NCI-H2227 (cell line): ENCODE measurements at regions not wholly inside any gene's neighbourhood (a gene's known extent, or its start where the extent isn't known, plus 50 kb on each side); places are given as distances from the start of the nearest gene placed in this dataset.

Experiments used
- DNase-seq: peaks from one replicate; lab custom pipeline; 2025; ENCODE audit not compliant: unreplicated experiment; lab: John Stamatoyannopoulos, UW

DNA sequence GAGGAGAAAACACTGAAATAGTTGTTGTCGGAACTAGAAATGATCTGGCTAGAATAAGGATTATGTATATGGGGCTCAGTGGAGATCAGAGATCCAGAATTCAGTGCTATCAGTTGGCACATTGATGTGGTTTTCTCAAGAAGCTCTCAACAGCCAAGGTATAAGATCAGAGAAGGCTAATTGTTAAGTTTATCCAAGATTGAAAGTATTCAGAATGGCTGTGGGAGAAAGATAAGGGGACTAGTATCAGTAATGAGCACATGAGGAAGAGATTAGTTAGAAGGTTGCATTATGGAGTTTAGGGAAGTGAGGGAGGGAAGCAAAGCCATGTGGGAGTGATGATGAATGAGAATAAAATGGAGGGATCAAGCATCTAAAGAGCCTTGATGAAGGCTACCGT lies 128.1 kb upstream of the MIS18BP1 start:
- DNase-seq: no peak

DNA sequence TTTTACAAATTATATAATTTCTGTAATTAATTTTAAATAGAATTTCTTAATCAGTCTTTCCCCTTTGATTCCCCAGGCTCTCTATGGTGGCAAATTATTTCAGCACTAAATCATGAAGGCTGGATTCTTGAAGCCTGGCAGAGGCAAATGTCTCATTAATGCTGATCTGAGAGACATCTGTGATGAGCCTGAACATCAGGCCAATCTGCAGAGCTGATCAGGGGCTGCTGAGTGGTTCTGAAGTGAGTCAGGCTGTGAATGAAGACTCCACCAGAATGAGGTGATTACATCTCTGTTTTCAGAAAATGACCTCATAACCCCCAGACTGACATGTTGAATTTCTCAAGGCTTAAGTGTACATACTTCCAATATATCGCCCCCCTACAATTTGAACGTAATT lies 124.2 kb upstream of the MIS18BP1 start:
- no peak for DNase-seq

DNA sequence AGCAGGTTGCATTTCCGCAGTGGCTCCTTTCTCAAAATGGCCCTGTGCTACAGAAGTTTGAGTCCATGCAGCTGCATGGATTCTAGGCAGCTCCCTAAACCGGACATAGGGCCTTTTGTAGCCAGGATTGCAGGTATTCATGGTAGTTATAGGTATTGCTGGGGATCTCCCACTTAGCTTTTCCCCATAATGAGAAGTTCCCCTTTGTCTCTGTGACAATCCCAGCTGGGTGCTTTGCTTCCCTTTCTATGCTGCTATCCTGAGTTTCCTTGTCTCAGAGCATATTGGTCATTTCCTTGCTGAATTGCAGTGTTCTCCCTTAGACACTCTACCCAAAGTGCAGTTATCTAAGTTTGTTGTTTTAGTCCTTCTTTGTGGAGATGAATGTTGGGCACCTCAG lies 120.9 kb upstream of the MIS18BP1 start:
- DNase-seq: no peak

DNA sequence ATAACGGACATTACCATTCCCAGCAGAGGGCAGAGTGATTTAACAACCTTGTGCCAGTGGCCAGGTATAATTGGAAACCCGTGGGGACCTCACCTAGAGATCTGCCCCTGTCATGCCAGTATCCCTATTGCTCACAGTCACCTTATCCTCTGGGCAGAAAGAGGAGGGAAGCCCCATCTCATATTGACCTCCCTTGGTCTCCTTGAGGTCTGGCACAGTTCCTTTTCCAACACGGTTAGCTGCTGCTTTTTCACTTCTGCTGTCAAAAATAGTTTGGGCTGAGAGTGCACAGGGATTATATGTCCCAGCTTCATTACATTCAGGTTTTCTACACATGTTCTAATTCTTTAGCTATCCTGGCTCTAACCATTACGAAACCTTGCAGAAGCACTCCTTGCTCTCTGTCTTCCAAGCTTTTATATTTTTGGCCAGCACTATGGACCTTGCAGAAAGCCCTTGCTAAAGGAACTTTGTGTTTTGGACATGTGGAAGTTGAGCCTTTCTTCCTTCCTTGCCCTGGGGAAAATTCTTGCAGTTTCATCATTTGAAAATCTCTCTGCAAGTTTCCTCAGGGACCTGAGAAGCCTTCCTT lies 111.7 kb upstream of the MIS18BP1 start:
- no peak for DNase-seq

DNA sequence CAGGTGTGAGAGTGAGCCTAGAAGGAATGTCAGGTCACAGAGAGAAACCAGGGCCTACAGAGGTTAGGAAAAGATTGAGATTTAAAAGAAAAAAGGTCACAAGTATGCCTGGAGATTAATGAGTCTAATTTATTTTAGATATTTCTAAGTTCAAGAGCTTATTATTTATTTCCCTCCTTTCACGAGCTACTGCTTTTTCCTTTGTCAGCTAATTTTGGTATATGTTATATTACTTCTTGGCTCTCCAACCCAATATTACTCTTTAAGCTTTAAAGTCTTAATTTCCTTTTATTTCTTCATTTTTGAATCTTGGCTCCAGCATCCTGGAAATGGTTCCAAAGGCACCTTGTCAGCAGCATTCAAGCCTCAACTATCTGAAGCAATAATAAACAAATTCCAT lies 109.5 kb upstream of the MIS18BP1 start:
- no peak for DNase-seq

DNA sequence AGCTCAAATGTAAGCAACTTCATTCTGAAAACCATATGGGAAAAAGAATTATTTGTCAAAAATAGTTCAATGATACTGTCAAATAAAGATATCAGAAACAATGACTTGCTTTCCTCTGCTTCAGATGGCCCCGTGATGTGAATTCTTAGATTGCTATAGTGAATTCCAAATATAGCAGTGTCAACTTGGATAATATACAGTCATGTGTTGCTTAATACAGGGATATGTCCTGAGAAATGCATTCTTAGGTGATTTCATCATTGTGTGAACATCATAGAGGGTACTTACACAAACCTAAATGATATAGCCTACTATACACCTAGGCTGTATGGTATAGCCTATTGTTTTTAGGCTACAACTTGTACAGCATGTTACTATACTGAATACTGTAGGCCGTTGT lies 108.7 kb upstream of the MIS18BP1 start:
- DNase-seq: no peak

DNA sequence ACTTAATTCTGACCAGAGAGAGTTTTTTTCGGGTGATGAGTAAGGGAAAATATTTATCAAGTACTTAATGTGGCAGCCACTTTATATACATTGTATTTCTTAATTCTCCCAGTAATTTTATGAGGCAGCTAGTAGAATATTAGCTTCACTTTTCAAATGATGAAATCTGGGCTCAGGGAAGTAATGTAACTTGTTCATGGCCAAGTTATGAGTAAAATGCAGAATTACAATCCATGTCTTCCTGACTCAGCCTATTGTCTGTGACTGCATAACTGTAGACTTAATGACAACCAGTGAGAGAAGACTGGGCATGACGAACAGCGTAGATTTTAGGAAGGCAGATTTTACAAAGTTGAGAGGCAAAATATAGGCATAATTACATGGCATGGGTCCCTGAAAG lies 106.7 kb upstream of the MIS18BP1 start:
- no peak for DNase-seq

DNA sequence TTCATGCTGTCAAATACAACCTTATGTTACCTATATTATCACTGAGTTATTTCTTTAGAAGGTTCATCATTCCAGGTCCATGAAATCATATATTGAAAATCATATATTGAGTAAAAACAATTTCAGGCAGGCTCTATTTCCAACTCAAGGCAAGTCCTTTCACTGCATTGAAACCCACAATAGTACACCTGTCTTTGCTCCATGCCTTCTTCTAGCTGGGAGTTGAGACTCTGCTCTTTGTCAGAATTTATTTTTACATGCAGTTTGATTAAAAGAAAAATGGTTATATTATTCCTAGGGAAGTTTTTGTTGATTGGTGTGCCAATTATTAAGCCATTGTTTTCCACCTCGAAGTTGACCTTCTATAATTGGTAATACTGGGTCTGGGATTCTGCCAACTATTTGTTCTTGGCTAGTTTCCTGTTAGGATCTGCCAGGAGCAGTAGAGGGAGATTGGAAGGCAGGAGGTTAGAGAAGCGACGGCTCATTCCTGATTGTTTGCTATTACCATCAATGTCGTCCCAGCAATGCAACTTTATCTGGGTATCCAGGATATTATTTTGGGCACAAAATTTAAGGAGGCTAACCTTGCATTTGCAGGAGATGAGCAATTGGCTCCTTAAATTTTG lies 79.5 kb upstream of the MIS18BP1 start:
- no peak for DNase-seq

DNA sequence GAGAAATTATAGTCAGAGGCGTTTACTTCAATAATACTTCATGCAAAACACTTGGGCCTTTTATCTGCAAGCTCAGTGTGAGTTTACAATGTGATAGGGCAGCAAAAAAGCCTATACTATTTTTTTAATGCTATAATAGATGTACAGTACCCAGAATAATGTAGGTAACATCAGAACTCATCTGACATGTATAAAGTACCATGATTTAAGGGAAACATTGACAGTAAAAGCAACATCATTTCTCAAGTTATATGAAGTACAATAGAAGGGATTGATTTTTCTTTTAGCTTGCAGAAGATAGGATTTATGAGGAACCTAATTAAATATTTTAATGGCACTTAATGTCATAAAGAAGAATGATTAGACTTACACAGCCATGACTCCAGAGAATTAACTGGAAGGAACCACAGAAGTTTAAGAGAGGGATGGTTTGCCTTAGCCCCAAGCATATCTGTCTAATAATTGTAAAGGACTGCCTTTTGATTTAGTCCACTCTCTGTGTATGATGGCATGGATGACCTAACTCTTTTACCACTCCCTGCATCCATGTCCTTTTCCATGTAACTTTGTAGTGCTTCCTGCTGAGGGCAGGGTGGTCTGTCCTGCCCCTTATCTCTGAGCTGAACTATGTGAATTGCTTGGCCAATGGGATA lies 55.9 kb upstream of the MIS18BP1 start:
- DNase-seq: no peak
